NB4 (cell line): ENCODE measurements at regions not wholly inside any gene's neighbourhood (a gene's known extent, or its start where the extent isn't known, plus 50 kb on each side); places are given as distances from the start of the nearest gene placed in this dataset.

Experiments
- TF ChIP-seq, protein P1 (sequence below): IDR thresholded peaks from one replicate; pipeline ENCODE4 v1.5.1; 2012; ENCODE audit warnings: low read depth, low read length
- TF ChIP-seq, protein P2 (sequence below): IDR thresholded peaks from 2 replicates; pipeline ENCODE4 v1.6.1; 2011; ENCODE audit warnings: low read depth, low read length

DNA sequence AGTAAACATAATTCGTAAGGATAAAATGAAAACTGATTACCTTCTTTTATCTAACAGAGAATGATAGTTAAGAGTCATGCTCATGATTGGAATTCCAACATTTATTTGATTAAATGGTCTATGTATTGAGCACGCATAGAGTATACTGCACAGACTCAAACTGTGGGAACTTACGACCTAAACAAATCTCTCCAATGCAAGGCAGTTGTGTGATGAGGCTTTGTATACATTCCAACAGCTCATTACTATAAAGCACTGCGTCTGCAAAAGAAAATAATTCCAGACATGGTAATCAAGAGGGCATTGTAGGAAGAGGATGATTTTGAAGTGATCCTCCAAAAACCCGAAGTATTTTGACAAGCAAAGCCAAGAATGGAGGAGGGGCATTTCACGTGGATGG, 169.5 kb downstream of the NUFIP1 start:
- TF ChIP-seq, protein P1, sequence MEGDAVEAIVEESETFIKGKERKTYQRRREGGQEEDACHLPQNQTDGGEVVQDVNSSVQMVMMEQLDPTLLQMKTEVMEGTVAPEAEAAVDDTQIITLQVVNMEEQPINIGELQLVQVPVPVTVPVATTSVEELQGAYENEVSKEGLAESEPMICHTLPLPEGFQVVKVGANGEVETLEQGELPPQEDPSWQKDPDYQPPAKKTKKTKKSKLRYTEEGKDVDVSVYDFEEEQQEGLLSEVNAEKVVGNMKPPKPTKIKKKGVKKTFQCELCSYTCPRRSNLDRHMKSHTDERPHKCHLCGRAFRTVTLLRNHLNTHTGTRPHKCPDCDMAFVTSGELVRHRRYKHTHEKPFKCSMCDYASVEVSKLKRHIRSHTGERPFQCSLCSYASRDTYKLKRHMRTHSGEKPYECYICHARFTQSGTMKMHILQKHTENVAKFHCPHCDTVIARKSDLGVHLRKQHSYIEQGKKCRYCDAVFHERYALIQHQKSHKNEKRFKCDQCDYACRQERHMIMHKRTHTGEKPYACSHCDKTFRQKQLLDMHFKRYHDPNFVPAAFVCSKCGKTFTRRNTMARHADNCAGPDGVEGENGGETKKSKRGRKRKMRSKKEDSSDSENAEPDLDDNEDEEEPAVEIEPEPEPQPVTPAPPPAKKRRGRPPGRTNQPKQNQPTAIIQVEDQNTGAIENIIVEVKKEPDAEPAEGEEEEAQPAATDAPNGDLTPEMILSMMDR: no peak
- TF ChIP-seq, protein P2, sequence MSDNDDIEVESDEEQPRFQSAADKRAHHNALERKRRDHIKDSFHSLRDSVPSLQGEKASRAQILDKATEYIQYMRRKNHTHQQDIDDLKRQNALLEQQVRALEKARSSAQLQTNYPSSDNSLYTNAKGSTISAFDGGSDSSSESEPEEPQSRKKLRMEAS: no peak
